ENCODE measurements at regions not wholly inside any gene's neighbourhood (a gene's known extent, or its start where the extent isn't known, plus 50 kb on each side); places are given as distances from the start of the nearest gene placed in this dataset.

- no peak for ATAC-seq
- TF ChIP-seq ISL1 (CRISPR knock-in tag; IDR thresholded peaks at IDR 0.05) (no peak), ZNF8 (CRISPR knock-in tag; IDR thresholded peaks at IDR 0.05) (no peak), TCF4 (CRISPR knock-in tag; IDR thresholded peaks at IDR 0.05; ENCODE audit: borderline replicate concordance) (no peak), BACH2 (CRISPR knock-in tag; IDR thresholded peaks at IDR 0.05; ENCODE audit: borderline replicate concordance) (no peak), CSRNP3 (CRISPR knock-in tag; IDR thresholded peaks at IDR 0.05) (no peak), PPARA (CRISPR knock-in tag; IDR thresholded peaks at IDR 0.05; ENCODE audit: borderline replicate concordance) (no peak), ZNF565 (CRISPR knock-in tag; conservative IDR thresholded peaks at IDR 0.05; ENCODE audit: low read depth) (no peak), OSR1 (CRISPR knock-in tag; IDR thresholded peaks at IDR 0.05) (no peak), PATZ1 (CRISPR knock-in tag; IDR thresholded peaks at IDR 0.05; ENCODE audit: borderline replicate concordance) (no peak), CSDC2 (CRISPR knock-in tag; IDR thresholded peaks at IDR 0.05) (no peak)
These were observed 535.2 kb upstream of the PCDH20 start for GRCh38 chr13:61950828-61951227.

GRCh38 chr13:61944329-61944929 lies 528.8 kb upstream of the PCDH20 start:
- no peak for ATAC-seq

More at GRCh38 chr13:61944329-61944929, 528.8 kb upstream of the PCDH20 start:
- TF ChIP-seq ISL1 (CRISPR knock-in tag; IDR thresholded peaks at IDR 0.05): no peak
- TF ChIP-seq PATZ1 (CRISPR knock-in tag; IDR thresholded peaks at IDR 0.05; ENCODE audit: borderline replicate concordance): no peak
- no peak for TF ChIP-seq ESRRG (CRISPR knock-in tag; IDR thresholded peaks at IDR 0.05)
- no peak for TF ChIP-seq CSDC2 (CRISPR knock-in tag; IDR thresholded peaks at IDR 0.05)
- no peak for TF ChIP-seq ZNF8 (CRISPR knock-in tag; IDR thresholded peaks at IDR 0.05)
- no peak for TF ChIP-seq POU6F1 (CRISPR knock-in tag; IDR thresholded peaks at IDR 0.05; ENCODE audit: borderline replicate concordance, low read depth)
- no peak for TF ChIP-seq CSRNP3 (CRISPR knock-in tag; IDR thresholded peaks at IDR 0.05)
- TF ChIP-seq GLIS3 (CRISPR knock-in tag; IDR thresholded peaks at IDR 0.05): no peak
- no peak for TF ChIP-seq ZFP3 (CRISPR knock-in tag; IDR thresholded peaks at IDR 0.05)
- TF ChIP-seq ARNTL (CRISPR knock-in tag; IDR thresholded peaks at IDR 0.05; ENCODE audit: borderline replicate concordance, low read depth): no peak
- TF ChIP-seq ZNF70 (CRISPR knock-in tag; IDR thresholded peaks at IDR 0.05): no peak
- TF ChIP-seq SNAI2 (CRISPR knock-in tag; IDR thresholded peaks at IDR 0.05): no peak
- TF ChIP-seq PPARA (CRISPR knock-in tag; IDR thresholded peaks at IDR 0.05; ENCODE audit: borderline replicate concordance): no peak
